H1 (cell line): ENCODE measurements at regions not wholly inside any gene's neighbourhood (a gene's known extent, or its start where the extent isn't known, plus 50 kb on each side); places are given as distances from the start of the nearest gene placed in this dataset.

ENCODE experiments used
- CHD1 ChIP-seq: IDR thresholded peaks from 2 replicates; pipeline ENCODE4 v1.6.1; 2012; ENCODE audit warnings: low read depth, low read length, improper control_type of control experiment
- RBBP5 ChIP-seq: IDR thresholded peaks from 2 replicates; pipeline ENCODE4 v1.7.1; 2012; ENCODE audit warnings: low read depth, mild to moderate bottlenecking, inconsistent platforms, low read length, moderate library complexity, borderline replicate concordance
- SUZ12 ChIP-seq: fragments of 200-600 bp; sonication (generic); IDR thresholded peaks from 2 replicates; pipeline ENCODE4 v1.6.1; 2012; ENCODE audit warnings: mild to moderate bottlenecking, inconsistent platforms, low read length, moderate library complexity, mixed read lengths

GRCh38 chr2:78251708-78252107 is 729.5 kb upstream of the LRRTM4 start:
- TF ChIP-seq SUZ12 (no peak), RBBP5 (no peak), CHD1 (no peak)
